Glomerular visceral epithelial cell (primary cell): ENCODE measurements at regions not wholly inside any gene's neighbourhood (a gene's known extent, or its start where the extent isn't known, plus 50 kb on each side); places are given as distances from the start of the nearest gene placed in this dataset.

Source experiments
- DNase-seq: peaks from one replicate; pipeline ENCODE4 v3.0.0-alpha.2; 2016; ENCODE audit errors: extremely low spot score

- no peak for DNase-seq
Measured at GRCh38 chr6:14783594-14783993, 462.3 kb upstream of the JARID2 start.

DNA sequence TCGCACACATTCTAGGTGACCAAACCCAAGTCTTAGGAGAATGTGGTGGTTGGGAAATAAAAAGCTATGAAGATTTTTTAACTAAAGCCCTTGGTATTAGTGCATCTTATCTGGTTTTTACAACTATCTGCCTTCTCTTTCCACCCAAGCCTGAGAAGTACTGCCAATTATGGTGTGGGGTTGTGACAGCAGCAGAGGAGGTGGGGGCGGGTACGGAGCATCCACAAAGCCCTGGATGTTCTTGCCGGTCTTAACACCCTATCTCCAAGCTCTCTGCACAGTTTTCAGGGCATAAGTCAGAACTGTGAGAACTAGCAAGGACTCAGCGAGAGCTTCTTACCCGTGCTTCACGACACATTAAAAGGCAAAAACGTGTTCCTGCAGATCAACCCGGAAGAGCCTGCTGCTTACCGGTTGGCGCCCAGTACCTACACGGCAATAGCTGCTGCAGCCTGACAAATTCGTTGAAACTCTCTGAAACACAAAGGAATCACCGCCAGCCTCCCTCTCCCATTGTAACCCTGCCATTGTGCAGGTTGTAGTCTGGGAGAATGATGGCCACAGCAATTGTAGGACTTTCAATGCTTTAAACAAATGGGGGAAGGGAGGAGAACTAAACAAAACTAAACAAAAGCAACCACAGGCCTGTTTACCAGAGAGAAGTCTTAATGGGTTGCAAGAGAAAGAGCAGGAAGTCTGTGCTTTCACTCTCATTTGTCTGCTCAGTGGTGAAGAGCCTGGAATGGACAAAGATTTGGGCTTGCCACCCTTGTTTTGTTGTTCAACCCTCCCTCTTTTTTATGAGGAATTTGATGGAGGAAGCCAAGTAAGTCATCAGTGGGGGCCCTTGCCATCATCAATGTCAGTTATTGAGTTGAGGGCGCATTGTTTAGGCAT lies 461.0 kb upstream of the JARID2 start:
- no peak for DNase-seq

GRCh38 chr6:14785493-14785790 lies 460.4 kb upstream of the JARID2 start:
- DNase-seq: no peak

DNA sequence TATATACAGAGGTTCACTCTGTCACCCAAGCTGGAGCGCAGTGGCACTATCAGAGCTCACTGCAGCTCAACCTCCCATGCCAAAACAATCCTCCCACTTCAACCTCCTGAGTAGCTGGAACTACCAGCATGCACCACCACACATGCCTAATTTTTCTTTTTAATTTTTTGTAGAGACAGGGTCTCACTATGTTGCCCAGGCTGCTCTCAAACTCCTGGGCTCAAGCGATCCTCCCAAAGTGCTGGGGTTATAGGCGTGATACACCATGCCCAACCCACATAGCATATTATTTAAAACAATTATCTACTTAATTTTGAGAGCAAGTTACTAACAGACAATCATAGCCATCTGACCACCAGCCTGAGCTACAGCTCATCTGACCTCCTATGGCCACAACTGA lies 459.9 kb upstream of the JARID2 start:
- DNase-seq: no peak

GRCh38 chr6:14786455-14786854 lies 459.4 kb upstream of the JARID2 start:
- no peak for DNase-seq

DNA sequence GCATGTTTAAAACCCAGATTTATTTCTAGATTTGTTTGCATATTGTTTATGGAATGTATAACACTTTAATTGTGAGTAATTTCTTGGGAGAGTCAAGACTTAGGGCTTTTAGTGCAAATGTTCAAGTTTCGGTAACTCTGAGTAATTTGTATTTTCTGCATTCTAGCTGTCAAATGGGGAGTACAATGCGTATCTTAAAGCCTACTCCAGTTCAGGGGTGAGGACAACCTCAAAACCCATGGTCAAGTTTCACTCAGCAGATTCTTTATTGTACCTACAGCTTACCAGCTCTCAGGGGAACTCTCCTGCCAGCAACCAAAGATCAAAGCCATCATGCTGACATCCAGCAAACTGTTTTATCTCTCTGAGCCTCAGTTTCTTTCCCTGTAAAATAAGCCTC lies 458.6 kb upstream of the JARID2 start:
- DNase-seq: no peak

DNA sequence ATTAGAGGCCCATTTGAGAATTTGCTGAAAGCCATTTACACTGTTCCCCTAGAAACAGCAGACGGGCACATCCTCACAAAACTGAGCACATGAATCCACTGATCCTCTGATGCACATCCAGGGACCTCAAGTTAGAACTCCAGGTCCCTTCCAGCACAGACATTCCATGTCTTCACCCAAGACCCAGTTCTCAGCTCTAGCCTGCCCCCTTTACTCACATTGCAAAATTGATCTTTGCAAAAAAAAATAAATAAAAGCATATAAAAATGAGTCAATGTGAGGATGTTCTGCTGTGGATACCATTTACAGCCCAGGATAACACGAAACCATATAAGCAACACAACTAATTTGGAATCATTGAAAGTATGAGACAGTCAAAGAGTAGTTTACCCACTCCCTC lies 458.2 kb upstream of the JARID2 start:
- no peak for DNase-seq

DNA sequence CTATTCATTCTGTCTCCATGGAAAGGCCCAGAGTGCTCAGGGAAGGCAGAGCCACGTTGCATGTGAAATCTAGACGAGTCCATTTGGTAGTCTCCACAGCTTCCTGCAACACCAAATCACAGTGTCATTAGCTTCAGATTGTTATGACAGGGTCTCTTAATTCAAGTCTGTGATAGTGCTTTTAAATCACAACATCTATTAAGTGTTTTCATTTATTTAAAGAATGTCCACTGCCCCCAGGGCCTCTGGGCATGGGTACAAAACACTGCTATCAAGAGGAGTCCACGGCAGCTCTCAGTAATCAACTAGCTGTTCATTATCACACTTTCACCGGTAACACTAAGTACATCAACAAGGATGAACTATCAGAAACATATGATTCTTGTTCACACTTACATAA lies 455.9 kb upstream of the JARID2 start:
- DNase-seq: no peak

GRCh38 chr6:14790976-14791375 lies 454.9 kb upstream of the JARID2 start:
- no peak for DNase-seq

DNA sequence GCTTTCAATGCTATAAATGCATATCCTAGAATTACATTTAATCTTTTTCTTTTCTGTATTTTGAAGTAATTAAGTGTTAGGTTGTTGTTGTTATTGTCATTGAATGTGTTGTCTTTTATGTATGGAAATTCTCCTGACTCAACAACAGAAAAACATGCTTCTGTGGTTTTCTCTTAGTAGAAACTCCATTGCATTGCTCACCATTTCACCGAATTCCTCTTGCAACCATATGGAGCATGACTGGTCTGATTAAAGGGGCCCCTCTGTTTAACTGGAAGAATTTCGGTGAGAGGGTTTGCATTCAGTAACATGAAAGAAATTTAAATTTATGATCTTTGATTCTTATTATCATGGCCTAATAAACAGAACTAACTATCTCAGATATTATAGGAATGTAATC lies 454.3 kb upstream of the JARID2 start:
- no peak for DNase-seq

- no peak for DNase-seq
Measured at GRCh38 chr6:14792118-14792955, 453.5 kb upstream of the JARID2 start.

- DNase-seq: no peak
Measured at GRCh38 chr6:14795451-14795850, 450.4 kb upstream of the JARID2 start.

GRCh38 chr6:14796974-14797762 lies 448.7 kb upstream of the JARID2 start:
- DNase-seq: no peak

- no peak for DNase-seq
Measured at GRCh38 chr6:14797875-14798593, 447.8 kb upstream of the JARID2 start.

GRCh38 chr6:14798594-14798982 lies 447.3 kb upstream of the JARID2 start:
- DNase-seq: no peak

GRCh38 chr6:14798996-14799588 lies 446.8 kb upstream of the JARID2 start:
- no peak for DNase-seq

DNA sequence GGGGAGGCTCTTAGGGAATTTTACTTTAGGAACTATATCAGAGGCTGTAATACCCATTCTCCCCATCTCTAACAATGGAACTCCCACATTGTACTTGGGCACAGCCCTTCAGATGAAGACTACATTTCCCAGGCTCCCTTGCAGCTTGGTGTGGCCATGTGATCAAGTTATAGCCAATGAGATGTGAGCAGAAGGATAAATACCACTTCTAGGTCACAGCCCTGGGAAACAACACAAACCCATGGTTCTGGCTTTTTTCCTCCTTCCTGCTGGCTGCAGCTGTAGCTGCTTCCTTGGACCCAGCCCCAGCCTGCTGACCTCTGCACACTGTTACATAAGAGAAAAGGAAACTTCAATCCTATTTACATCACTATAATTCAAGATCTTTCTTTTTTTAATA lies 445.9 kb upstream of the JARID2 start:
- DNase-seq: peak; percentile 42

DNA sequence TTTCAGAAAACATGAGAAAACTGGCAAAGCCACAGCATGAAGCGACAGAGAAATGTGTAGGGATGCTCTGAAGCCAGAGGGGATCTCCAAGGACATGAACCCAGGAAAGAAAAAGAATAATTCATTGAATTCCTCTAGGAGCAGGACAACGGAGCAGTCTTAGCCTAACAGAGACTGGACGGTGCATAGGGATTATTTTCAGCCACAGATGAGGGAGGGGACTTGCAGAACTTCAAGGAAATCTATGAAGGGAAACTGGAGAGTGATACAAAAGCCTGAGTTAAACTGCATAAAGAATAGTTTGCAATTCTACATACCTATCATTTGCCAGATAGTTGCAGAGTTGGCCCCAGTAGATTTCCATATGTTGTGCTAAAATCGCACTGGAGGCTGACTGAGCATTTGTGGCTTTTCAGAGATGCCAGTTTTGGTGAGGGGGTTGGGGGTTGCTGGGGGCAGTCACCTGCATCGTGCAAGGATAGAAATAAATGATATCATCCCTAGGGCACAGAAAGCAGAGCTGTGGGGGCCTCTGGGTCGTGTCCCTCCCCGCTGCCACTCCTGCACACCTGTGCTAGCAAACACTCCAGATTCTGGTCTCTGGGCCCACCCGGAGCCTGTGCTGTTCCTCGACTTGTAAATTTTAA lies 443.2 kb upstream of the JARID2 start:
- DNase-seq: no peak

DNA sequence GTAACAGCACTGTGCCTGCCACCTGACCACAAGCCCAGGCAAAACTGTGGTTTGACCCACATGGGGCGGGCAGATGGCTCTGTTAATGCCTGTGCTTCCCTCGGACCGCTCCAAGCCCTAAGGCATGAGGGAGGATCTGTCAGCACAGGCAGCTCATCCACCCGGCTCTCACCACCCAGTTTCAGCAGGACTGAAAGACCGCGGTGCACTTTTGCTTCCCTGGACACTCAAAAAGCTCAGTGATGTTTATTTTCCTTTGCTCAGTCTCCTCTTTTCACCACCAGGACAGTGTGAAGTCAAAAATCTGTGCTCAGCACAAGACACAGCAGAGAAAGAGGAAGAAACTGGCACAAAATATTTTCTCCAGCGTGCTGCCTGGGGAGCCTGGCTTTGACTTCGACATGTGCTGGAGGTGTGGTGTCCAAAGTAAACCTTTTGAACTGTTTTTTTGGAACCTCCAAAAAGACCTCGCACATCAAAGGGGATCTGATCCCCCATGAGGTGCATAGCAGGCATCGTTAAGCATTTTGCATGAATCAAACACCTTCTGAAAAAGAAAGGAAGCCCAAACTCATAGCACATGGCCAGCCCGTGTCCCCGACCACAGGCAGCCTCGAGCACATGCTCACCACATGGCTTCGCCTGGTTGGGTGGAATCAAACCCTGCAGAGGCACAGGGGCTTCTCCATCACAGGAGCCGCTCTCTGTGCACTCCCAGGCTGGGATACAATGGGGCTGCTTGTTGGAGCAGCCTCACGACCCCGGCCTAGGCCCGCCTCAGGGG lies 441.7 kb upstream of the JARID2 start:
- DNase-seq: no peak

- peak; percentile 87 for DNase-seq
Measured at GRCh38 chr6:14804785-14805210, 441.1 kb upstream of the JARID2 start.
